Transverse colon (tissue), 4 donors: ENCODE measurements at regions not wholly inside any gene's neighbourhood (a gene's known extent, or its start where the extent isn't known, plus 50 kb on each side); places are given as distances from the start of the nearest gene placed in this dataset.
A peak's percentile ranks its signal among the peaks of the same experiment; 100 is the strongest.

Source experiments
- DNase-seq: peaks from one replicate; pipeline ENCODE4 v3.0.0-alpha.2; 2019
- H3K27ac ChIP-seq, 4 donors: fragments of 200-600 bp; sonication (generic); 2 replicates each; pipeline ENCODE4 v1.5.1; 2016 to 2018; ENCODE audit warnings: inconsistent platforms in 4 of 4
- H3K27me3 ChIP-seq: fragments of 200-600 bp; sonication (generic); 2 replicates; pipeline ENCODE4 v1.5.1; 2017; ENCODE audit warnings: inconsistent platforms
- H3K36me3 ChIP-seq, 4 donors: fragments of 200-600 bp; sonication (generic); 2 replicates each; pipeline ENCODE4 v1.5.1; 2017 to 2019; ENCODE audit warnings: inconsistent platforms in 4 of 4
- H3K4me1 ChIP-seq, 4 donors: fragments of 200-600 bp; sonication (generic); 2 replicates each; pipeline ENCODE4 v1.5.1; 2017 to 2020; ENCODE audit warnings: inconsistent platforms in 4 of 4
- H3K4me3 ChIP-seq, 4 donors: fragments of 200-600 bp; sonication (generic); 1 replicate in 1 of 4; 2 replicates in 3 of 4; pipeline versions ENCODE4 v1.5.1 to v1.6.1; 2017 to 2019; ENCODE audit warnings: inconsistent platforms in 4 of 4
- H3K9me3 ChIP-seq, 2 donors: fragments of 200-600 bp; sonication (generic); 2 replicates each; pipeline ENCODE4 v1.5.1; 2017 to 2019; ENCODE audit warnings: inconsistent platforms in 2 of 2
- EP300 ChIP-seq: sonication (generic); formaldehyde crosslinking; IDR thresholded peaks from one replicate; pipeline ENCODE4 v1.6.1; 2017; ENCODE audit warnings: antibody characterized with exemption, low read depth
- POLR2A ChIP-seq: fragments of 450-650 bp; IDR thresholded peaks from one replicate; pipeline ENCODE4 v1.6.1; 2016; ENCODE audit warnings: antibody characterized with exemption, mild to moderate bottlenecking, moderate library complexity
- POLR2AphosphoS5 ChIP-seq, 3 donors: sonication (generic); formaldehyde crosslinking; IDR thresholded peaks; one replicate each; pipeline ENCODE4 v1.6.1; 2016; ENCODE audit warnings: antibody characterized with exemption in 3 of 3
- WGBS, 2 donors: methylation state at CpG; one replicate each; pipeline ENCODE4 v1.1.5; 2018; ENCODE audit warnings: low coverage in 1 of 2; 5-methylcytosine and 5-hydroxymethylcytosine counted together
- in situ Hi-C, 4 donors: fragments of 200-750 bp; cut with MboI; loops; one replicate each; pipeline versions ENCODE4 v1.15.0 to v1.15.1; 2017; ENCODE audit warnings: low sequenced_read_pairs in 3 of 4, low pct_ligation_motif_present in 1 of 4, low pct_unique_long_range_greater_than_20kb in 1 of 4
- intact Hi-C: fragments of 100-400 bp; cut with DNase I; formaldehyde crosslinking; loops from one replicate; pipeline ENCODE4 v1.15.1; 2023; ENCODE audit warnings: low total_unique reads
- TF ChIP-seq, protein P1 (sequence below), 5 experiments: fragments of 200-600 bp in 3 of 5; fragments of 450-650 bp in 2 of 5; sonication (generic) in 3 of 5; IDR thresholded peaks; 1 replicate in 2 of 5; 2 replicates in 3 of 5; pipeline ENCODE4 v1.5.1; 2016 to 2017; ENCODE audit warnings: antibody characterized with exemption in 5 of 5, inconsistent platforms in 3 of 5, mild to moderate bottlenecking in 2 of 5, moderate library complexity in 1 of 5

DNA sequence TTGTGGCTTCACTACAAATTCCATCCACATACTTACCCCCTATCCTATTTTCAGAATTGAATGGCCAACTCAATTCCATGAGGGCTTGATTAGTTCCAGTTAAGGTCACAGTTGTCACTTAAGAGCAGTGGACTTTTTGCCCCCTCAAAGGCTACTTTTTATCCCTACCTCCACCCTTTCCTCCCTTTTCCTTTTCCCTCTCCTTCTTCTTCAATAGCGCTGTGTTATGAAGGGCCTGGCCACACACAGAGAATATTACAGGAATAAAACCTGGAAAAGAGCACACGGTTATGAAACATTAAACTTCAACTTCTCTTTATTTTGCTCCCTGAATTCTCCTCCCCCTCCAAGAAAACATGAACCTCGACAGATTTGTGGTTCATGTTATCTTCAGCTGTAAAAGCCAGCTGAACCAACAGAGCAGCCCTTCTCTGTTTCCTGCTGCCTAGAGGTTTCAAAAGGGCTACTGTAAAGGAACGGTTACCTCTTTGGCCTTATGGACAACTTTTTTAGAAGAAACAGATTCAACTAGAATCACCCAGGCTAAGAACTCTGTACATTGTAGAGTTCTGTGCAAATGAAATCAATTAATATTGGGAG is 87.0 kb upstream of the RPL34 start:
- no peak overlapping the region for H3K27ac ChIP-seq
- no peak for DNase-seq

DNA sequence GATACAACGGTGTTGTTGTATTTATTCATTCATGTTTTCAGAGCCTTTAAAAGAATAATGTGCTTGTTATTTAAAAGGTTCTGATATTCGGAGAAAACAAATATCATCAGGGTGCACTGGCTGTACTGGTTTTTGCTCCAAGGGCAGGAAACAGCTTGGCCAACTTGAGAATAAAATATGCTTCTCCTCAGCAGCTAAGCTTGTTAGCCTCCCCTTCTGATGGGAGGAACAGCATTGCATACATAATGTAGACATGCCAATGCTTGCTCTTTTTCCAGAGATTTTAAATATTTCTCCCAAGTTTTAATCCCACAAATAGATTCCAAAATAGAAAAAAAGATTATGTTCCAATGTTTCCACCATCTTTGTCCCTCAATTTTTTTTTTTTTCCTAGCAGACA is 87.6 kb upstream of the RPL34 start:
- Histone ChIP-seq H3K27ac (no peak overlapping the region), H3K4me1 (peaks cover 0 to 10% (median 3%) of the 10 kb centered on the region in 4 donors), H3K36me3 (no peaks in the 10 kb centered on the region), H3K4me3 (no peak overlapping the region), H3K9me3 (no peaks in the 10 kb centered on the region), H3K27me3 (no peaks in the 10 kb centered on the region)
- WGBS, 2 donors = 44 to 51% methylated on average over 2 of the region's 2 CpGs
- TF ChIP-seq POLR2AphosphoS5 (IDR thresholded peaks at IDR 0.05) = no peak
- TF ChIP-seq, protein P1, sequence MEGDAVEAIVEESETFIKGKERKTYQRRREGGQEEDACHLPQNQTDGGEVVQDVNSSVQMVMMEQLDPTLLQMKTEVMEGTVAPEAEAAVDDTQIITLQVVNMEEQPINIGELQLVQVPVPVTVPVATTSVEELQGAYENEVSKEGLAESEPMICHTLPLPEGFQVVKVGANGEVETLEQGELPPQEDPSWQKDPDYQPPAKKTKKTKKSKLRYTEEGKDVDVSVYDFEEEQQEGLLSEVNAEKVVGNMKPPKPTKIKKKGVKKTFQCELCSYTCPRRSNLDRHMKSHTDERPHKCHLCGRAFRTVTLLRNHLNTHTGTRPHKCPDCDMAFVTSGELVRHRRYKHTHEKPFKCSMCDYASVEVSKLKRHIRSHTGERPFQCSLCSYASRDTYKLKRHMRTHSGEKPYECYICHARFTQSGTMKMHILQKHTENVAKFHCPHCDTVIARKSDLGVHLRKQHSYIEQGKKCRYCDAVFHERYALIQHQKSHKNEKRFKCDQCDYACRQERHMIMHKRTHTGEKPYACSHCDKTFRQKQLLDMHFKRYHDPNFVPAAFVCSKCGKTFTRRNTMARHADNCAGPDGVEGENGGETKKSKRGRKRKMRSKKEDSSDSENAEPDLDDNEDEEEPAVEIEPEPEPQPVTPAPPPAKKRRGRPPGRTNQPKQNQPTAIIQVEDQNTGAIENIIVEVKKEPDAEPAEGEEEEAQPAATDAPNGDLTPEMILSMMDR (IDR thresholded peaks at IDR 0.05) = no peak
- no peak for TF ChIP-seq EP300
- TF ChIP-seq POLR2A = no peak
- intact Hi-C loops (no loop called here), in situ Hi-C loops (no loop called here)
- no peak for DNase-seq

More for the DNA sequence above, 87.0 kb upstream of the RPL34 start:
- Histone ChIP-seq H3K36me3 (no peaks in the 10 kb centered on the region), H3K4me3 (no peak overlapping the region), H3K9me3 (no peaks in the 10 kb centered on the region), H3K4me1 (peaks cover 0 to 10% (median 3%) of the 10 kb centered on the region in 4 donors), H3K27me3 (no peaks in the 10 kb centered on the region)
- intact Hi-C loops = no loop called here
- 24 to 30% methylated on average over 3 to 4 of the region's 4 CpGs for WGBS, 2 donors
- TF ChIP-seq EP300 (no peak), POLR2A (no peak), POLR2AphosphoS5 (IDR thresholded peaks at IDR 0.05) (no peak)
- TF ChIP-seq, protein P1 (IDR thresholded peaks at IDR 0.05) = no peak
- in situ Hi-C loops = no loop called here

DNA sequence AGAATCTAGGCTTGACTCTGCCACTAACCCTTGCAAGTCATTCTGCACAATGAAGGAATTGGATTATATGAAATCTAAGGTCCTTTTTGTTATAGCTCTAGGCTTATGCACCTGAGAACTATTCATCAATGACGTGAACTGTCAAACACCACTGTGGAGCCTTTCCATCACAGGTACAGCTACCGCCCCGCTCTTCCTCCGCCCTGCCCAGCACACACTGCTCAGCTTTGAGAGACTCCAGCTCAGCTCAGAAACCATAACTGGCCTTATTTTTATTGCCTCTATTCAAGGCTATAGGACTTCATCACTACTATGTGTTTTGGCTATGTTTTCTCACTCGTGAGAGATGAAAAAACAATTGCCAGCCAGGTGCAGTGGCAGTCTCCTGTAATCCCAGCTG is 88.2 kb upstream of the RPL34 start:
- Histone ChIP-seq H3K27ac (no peak overlapping the region), H3K36me3 (no peaks in the 10 kb centered on the region), H3K27me3 (no peaks in the 10 kb centered on the region), H3K9me3 (no peaks in the 10 kb centered on the region), H3K4me1 (peaks cover 0 to 10% (median 3%) of the 10 kb centered on the region in 4 donors), H3K4me3 (no peak overlapping the region)
- WGBS, 2 donors = 45 to 65% methylated on average over 5 of the region's 5 CpGs
- DNase-seq = peak; percentile 8
- in situ Hi-C loops (no loop called here), intact Hi-C loops (no loop called here)
- no peak for TF ChIP-seq POLR2AphosphoS5 (IDR thresholded peaks at IDR 0.05)
- no peak for TF ChIP-seq POLR2A

DNA sequence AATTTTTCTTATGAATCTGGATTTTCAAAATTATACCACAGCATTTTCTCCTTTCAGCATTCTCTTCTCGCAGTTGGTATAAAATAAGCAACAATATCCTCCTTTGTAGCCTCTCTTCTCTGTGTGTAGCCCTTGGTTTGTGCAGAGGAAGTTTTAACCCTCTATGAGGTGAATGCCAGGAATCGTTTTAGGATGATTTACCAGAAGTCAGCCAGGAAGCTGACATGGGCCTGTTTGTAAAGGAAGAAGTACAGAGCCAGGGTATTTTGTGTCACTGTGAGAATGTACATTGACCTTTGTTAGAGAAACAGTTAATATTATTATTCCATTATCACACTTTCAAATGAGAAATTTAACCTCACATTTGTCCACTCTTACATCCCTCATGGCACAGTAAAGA is 88.9 kb upstream of the RPL34 start:
- DNase-seq = no peak
- intact Hi-C loops (no loop called here), in situ Hi-C loops (no loop called here)
- TF ChIP-seq POLR2A (no peak), POLR2AphosphoS5 (IDR thresholded peaks at IDR 0.05) (no peak), EP300 (no peak)
- TF ChIP-seq, protein P1 (IDR thresholded peaks at IDR 0.05) = no peak
- Histone ChIP-seq H3K27ac (no peak overlapping the region), H3K36me3 (no peaks in the 10 kb centered on the region), H3K9me3 (no peaks in the 10 kb centered on the region), H3K4me1 (peaks cover 0 to 10% (median 3%) of the 10 kb centered on the region in 4 donors), H3K27me3 (no peaks in the 10 kb centered on the region), H3K4me3 (no peak overlapping the region)
- 55 to 66% methylated on average over 2 of the region's 2 CpGs for WGBS, 2 donors
